ENCODE measurements at regions not wholly inside any gene's neighbourhood (a gene's known extent, or its start where the extent isn't known, plus 50 kb on each side); places are given as distances from the start of the nearest gene placed in this dataset.

DNA sequence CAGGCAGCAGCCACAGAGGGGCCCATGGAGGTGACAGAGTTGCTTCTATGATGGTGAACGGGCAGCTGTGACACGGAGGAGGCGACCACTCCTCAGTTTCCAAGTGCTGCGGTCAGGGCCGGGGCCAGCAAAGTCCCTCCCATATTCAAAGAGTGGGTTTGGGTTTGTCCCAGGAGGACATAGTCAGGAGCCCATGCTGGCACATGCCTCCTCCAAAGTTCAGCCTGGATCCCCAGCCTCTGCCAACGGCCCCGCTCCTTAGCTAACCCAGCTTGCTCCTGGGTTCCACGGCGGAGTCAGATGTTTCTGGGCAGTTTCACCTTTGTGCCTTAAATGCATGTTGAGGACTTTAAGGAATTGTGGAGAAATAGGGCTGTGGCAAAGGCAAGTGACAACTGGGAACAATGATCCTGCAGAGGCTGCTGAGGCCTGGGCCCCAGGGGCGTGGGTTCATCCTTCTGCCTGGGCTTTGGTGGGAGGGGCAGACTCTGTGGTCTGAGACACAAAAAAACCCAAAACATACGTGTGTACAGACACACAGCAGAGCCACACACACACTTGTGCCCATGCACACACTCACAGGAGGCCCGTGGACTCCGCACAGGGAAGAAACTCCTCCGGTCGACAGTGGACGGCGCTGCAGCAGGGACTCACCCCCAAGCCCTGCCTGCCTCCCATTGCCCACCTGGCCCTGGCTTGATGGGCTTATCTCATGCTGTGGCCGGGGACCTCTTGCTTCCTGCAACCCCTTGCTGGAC is 399.4 kb downstream of the TMEM121 start (continued):
- TF ChIP-seq ZNF114 (CRISPR knock-in tag; IDR thresholded peaks at IDR 0.05): no peak
- no peak for TF ChIP-seq EZH2 (IDR thresholded peaks at IDR 0.05; ENCODE audit: low read depth, unreplicated experiment)
- TF ChIP-seq, protein P1, sequence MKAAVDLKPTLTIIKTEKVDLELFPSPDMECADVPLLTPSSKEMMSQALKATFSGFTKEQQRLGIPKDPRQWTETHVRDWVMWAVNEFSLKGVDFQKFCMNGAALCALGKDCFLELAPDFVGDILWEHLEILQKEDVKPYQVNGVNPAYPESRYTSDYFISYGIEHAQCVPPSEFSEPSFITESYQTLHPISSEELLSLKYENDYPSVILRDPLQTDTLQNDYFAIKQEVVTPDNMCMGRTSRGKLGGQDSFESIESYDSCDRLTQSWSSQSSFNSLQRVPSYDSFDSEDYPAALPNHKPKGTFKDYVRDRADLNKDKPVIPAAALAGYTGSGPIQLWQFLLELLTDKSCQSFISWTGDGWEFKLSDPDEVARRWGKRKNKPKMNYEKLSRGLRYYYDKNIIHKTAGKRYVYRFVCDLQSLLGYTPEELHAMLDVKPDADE (IDR thresholded peaks at IDR 0.05): no peak
- TF ChIP-seq, protein P2, sequence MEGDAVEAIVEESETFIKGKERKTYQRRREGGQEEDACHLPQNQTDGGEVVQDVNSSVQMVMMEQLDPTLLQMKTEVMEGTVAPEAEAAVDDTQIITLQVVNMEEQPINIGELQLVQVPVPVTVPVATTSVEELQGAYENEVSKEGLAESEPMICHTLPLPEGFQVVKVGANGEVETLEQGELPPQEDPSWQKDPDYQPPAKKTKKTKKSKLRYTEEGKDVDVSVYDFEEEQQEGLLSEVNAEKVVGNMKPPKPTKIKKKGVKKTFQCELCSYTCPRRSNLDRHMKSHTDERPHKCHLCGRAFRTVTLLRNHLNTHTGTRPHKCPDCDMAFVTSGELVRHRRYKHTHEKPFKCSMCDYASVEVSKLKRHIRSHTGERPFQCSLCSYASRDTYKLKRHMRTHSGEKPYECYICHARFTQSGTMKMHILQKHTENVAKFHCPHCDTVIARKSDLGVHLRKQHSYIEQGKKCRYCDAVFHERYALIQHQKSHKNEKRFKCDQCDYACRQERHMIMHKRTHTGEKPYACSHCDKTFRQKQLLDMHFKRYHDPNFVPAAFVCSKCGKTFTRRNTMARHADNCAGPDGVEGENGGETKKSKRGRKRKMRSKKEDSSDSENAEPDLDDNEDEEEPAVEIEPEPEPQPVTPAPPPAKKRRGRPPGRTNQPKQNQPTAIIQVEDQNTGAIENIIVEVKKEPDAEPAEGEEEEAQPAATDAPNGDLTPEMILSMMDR (conservative IDR thresholded peaks at IDR 0.05; ENCODE audit: low read depth in 2 of 2): no peak
- TF ChIP-seq EZH2phosphoT487 (IDR thresholded peaks at IDR 0.05; ENCODE audit: unreplicated experiment): no peak
- TF ChIP-seq JUNB (IDR thresholded peaks at IDR 0.05; ENCODE audit: unreplicated experiment): no peak
- no peak for TF ChIP-seq POLR2AphosphoS5 (IDR thresholded peaks at IDR 0.05; ENCODE audit: low read depth)

DNA sequence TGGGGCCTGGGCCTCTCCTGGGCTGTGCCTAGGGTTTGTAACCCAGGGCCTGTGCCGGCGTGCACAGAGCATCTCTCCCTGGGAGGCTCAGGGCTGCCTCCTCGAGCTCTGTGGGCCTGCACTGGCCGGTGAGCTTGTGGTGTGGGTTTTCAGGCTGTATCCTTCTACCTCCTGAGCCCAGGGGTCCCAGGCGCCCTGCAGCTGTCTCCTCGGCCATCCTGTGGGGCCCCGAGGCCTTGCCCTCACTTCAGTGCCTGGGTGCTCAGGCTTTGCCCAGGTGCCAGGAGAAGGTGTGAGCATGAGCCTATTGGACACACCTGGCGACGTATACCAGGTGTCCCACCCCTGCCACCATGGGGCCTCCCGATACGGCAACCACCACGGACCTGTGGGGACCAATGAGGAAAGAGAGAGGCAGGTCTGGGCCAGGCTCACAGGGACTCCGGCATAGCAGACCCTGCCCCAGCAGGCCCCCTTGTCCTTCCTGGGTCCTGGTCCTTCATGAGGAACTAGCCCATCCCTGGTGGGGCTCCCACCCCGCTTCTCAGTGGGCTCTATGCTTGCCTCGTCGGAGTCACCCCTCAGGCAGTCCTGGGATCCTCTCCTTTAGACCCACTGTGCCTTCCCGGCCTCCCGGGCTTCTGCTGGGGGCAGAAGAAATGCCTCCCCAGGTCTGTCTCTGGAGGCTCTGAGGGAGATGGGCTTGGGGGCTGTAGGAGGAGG is 400.2 kb downstream of the TMEM121 start:
- H3K27ac ChIP-seq (ENCODE audit: low read depth): no peak overlapping the region
- Mint-ChIP-seq H3K27ac (no peak overlapping the region), H3K4me1 (no peaks in the 10 kb centered on the region), H3K36me3 (ENCODE audit: low read depth) (peaks cover 30% of the 10 kb centered on the region), H3K4me3 (no peak overlapping the region), H3K9me3 (peaks cover 94% of the 10 kb centered on the region), H3K27me3 (ENCODE audit: insufficient read depth, low read depth, poor library complexity) (peaks cover 14% of the 10 kb centered on the region)
- H3F3A ChIP-seq (replicated peaks; ENCODE audit: low read depth): no peaks in the 10 kb centered on the region
- no peaks in the 10 kb centered on the region for H3K36me3 ChIP-seq (ENCODE audit: insufficient read depth)
- H3K9me2 ChIP-seq (ENCODE audit: insufficient read depth): no peaks in the 10 kb centered on the region
- no peaks in the 10 kb centered on the region for H3K27me3 ChIP-seq (ENCODE audit: insufficient read depth)
- no peak for ATAC-seq
- H2AFZ ChIP-seq: no peak overlapping the region
- no peaks in the 10 kb centered on the region for H3K4me1 ChIP-seq (ENCODE audit: insufficient read depth)
- H3K4me2 ChIP-seq: no peak overlapping the region
- H3K79me2 ChIP-seq (replicated peaks; ENCODE audit: insufficient read depth): no peaks in the 10 kb centered on the region
- no peaks in the 10 kb centered on the region for H4K20me1 ChIP-seq (replicated peaks; ENCODE audit: insufficient read depth)
- H3K4me3 ChIP-seq: no peak overlapping the region
- DNase-seq (ENCODE audit: low spot score): no peak
- no peak for TF ChIP-seq ZNF114 (CRISPR knock-in tag; IDR thresholded peaks at IDR 0.05)
- TF ChIP-seq POLR2AphosphoS5 (IDR thresholded peaks at IDR 0.05; ENCODE audit: low read depth): no peak
- TF ChIP-seq, protein P1 (IDR thresholded peaks at IDR 0.05): no peak
- TF ChIP-seq, protein P3, sequence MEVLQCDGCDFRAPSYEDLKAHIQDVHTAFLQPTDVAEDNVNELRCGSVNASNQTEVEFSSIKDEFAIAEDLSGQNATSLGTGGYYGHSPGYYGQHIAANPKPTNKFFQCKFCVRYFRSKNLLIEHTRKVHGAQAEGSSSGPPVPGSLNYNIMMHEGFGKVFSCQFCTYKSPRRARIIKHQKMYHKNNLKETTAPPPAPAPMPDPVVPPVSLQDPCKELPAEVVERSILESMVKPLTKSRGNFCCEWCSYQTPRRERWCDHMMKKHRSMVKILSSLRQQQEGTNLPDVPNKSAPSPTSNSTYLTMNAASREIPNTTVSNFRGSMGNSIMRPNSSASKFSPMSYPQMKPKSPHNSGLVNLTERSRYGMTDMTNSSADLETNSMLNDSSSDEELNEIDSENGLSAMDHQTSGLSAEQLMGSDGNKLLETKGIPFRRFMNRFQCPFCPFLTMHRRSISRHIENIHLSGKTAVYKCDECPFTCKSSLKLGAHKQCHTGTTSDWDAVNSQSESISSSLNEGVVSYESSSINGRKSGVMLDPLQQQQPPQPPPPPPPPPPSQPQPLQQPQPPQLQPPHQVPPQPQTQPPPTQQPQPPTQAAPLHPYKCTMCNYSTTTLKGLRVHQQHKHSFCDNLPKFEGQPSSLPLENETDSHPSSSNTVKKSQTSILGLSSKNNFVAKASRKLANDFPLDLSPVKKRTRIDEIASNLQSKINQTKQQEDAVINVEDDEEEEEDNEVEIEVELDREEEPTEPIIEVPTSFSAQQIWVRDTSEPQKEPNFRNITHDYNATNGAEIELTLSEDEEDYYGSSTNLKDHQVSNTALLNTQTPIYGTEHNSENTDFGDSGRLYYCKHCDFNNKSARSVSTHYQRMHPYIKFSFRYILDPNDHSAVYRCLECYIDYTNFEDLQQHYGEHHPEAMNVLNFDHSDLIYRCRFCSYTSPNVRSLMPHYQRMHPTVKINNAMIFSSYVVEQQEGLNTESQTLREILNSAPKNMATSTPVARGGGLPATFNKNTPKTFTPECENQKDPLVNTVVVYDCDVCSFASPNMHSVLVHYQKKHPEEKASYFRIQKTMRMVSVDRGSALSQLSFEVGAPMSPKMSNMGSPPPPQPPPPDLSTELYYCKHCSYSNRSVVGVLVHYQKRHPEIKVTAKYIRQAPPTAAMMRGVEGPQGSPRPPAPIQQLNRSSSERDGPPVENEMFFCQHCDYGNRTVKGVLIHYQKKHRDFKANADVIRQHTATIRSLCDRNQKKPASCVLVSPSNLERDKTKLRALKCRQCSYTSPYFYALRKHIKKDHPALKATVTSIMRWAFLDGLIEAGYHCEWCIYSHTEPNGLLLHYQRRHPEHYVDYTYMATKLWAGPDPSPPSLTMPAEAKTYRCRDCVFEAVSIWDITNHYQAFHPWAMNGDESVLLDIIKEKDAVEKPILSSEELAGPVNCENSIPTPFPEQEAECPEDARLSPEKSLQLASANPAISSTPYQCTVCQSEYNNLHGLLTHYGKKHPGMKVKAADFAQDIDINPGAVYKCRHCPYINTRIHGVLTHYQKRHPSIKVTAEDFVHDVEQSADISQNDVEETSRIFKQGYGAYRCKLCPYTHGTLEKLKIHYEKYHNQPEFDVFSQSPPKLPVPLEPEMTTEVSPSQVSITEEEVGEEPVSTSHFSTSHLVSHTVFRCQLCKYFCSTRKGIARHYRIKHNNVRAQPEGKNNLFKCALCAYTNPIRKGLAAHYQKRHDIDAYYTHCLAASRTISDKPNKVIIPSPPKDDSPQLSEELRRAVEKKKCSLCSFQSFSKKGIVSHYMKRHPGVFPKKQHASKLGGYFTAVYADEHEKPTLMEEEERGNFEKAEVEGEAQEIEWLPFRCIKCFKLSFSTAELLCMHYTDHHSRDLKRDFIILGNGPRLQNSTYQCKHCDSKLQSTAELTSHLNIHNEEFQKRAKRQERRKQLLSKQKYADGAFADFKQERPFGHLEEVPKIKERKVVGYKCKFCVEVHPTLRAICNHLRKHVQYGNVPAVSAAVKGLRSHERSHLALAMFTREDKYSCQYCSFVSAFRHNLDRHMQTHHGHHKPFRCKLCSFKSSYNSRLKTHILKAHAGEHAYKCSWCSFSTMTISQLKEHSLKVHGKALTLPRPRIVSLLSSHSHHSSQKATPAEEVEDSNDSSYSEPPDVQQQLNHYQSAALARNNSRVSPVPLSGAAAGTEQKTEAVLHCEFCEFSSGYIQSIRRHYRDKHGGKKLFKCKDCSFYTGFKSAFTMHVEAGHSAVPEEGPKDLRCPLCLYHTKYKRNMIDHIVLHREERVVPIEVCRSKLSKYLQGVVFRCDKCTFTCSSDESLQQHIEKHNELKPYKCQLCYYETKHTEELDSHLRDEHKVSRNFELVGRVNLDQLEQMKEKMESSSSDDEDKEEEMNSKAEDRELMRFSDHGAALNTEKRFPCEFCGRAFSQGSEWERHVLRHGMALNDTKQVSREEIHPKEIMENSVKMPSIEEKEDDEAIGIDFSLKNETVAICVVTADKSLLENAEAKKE (CRISPR knock-in tag; IDR thresholded peaks at IDR 0.05): no peak
- no peak for TF ChIP-seq STAT1 (IDR thresholded peaks at IDR 0.05; ENCODE audit: unreplicated experiment)
- TF ChIP-seq NANOG (IDR thresholded peaks at IDR 0.05; ENCODE audit: borderline replicate concordance): no peak
- no peak for TF ChIP-seq ZNF331 (CRISPR knock-in tag; IDR thresholded peaks at IDR 0.05; ENCODE audit: low read depth)
- no peak for TF ChIP-seq EZH2phosphoT487 (IDR thresholded peaks at IDR 0.05; ENCODE audit: unreplicated experiment)
